ENCODE measurements at regions not wholly inside any gene's neighbourhood (a gene's known extent, or its start where the extent isn't known, plus 50 kb on each side); places are given as distances from the start of the nearest gene placed in this dataset.

- DNase-seq (no peak), ATAC-seq (ENCODE audit: poor library complexity) (no peak)
- no peak overlapping the region for H3K4me3 ChIP-seq (ENCODE audit: low read length)
- POLR2A ChIA-PET: no interaction called here
- no peaks in the 10 kb centered on the region for H3K27me3 ChIP-seq (ENCODE audit: control insufficient read depth in 1 of 2, insufficient read depth in 2 of 2, low read length in 2 of 2)
- H3K4me1 ChIP-seq (ENCODE audit: insufficient read depth, low read length): no peaks in the 10 kb centered on the region
- intact Hi-C loops (cut with DNase I, micrococcal nuclease): no loop called here
- Mint-ChIP-seq H3K4me3 (no peak overlapping the region), H3K36me3 (ENCODE audit: low read depth) (no peaks in the 10 kb centered on the region), H3K9me3 (no peaks in the 10 kb centered on the region), H3K27me3 (peaks cover 10% of the 10 kb centered on the region), H3K27ac (no peak overlapping the region), H3K4me1 (ENCODE audit: low read depth) (no peaks in the 10 kb centered on the region)
- CTCF ChIA-PET: no interaction called here
- TF ChIP-seq CTCF (IDR thresholded peaks at IDR 0.05): no peak
- H3K36me3 ChIP-seq (ENCODE audit: insufficient read depth, low read length): no peaks in the 10 kb centered on the region
- no peaks in the 10 kb centered on the region for H3K9me3 ChIP-seq (ENCODE audit: control insufficient read depth in 1 of 2, insufficient read depth in 1 of 2, low read length in 2 of 2)
- H3K27ac ChIP-seq (ENCODE audit: low read depth in 1 of 2, low read length in 2 of 2): no peak overlapping the region
Observed at GRCh38 chr13:106905380-106906162, 337.6 kb upstream of the ARGLU1 start.

- ATAC-seq (ENCODE audit: poor library complexity) (no peak), DNase-seq (no peak)
- Mint-ChIP-seq H3K4me3 (no peak overlapping the region), H3K9me3 (no peaks in the 10 kb centered on the region), H3K4me1 (ENCODE audit: low read depth) (no peaks in the 10 kb centered on the region), H3K27ac (no peak overlapping the region), H3K36me3 (ENCODE audit: low read depth) (no peaks in the 10 kb centered on the region), H3K27me3 (no peaks in the 10 kb centered on the region)
- CTCF ChIA-PET: no interaction called here
- Histone ChIP-seq H3K4me1 (ENCODE audit: insufficient read depth, low read length) (no peaks in the 10 kb centered on the region), H3K4me3 (ENCODE audit: low read length) (no peak overlapping the region), H3K9me3 (ENCODE audit: control insufficient read depth in 1 of 2, insufficient read depth in 1 of 2, low read length in 2 of 2) (no peaks in the 10 kb centered on the region), H3K27me3 (ENCODE audit: control insufficient read depth in 1 of 2, insufficient read depth in 2 of 2, low read length in 2 of 2) (no peaks in the 10 kb centered on the region), H3K27ac (ENCODE audit: low read depth in 1 of 2, low read length in 2 of 2) (no peak overlapping the region), H3K36me3 (ENCODE audit: insufficient read depth, low read length) (no peaks in the 10 kb centered on the region)
- intact Hi-C loops (cut with DNase I, micrococcal nuclease): no loop called here
- POLR2A ChIA-PET: no interaction called here
- no peak for TF ChIP-seq CTCF (IDR thresholded peaks at IDR 0.05)
Observed at GRCh38 chr13:106899442-106899841, 331.5 kb upstream of the ARGLU1 start.

- no peaks in the 10 kb centered on the region for H3K36me3 Mint-ChIP-seq (ENCODE audit: low read depth)
- H3K4me1 ChIP-seq (ENCODE audit: insufficient read depth, low read length): no peaks in the 10 kb centered on the region
- no peaks in the 10 kb centered on the region for H3K36me3 ChIP-seq (ENCODE audit: insufficient read depth, low read length)
- ChIA-PET POLR2A (no interaction called here), CTCF (no interaction called here)
- no peaks in the 10 kb centered on the region for H3K27me3 Mint-ChIP-seq
- H3K27ac Mint-ChIP-seq: no peak overlapping the region
- no peaks in the 10 kb centered on the region for H3K9me3 Mint-ChIP-seq
- H3K27me3 ChIP-seq (ENCODE audit: control insufficient read depth in 1 of 2, insufficient read depth in 2 of 2, low read length in 2 of 2): no peaks in the 10 kb centered on the region
- H3K9me3 ChIP-seq (ENCODE audit: control insufficient read depth in 1 of 2, insufficient read depth in 1 of 2, low read length in 2 of 2): no peaks in the 10 kb centered on the region
- H3K4me3 ChIP-seq (ENCODE audit: low read length): no peak overlapping the region
- H3K4me3 Mint-ChIP-seq: no peak overlapping the region
- no peak for TF ChIP-seq CTCF (IDR thresholded peaks at IDR 0.05)
- H3K27ac ChIP-seq (ENCODE audit: low read depth in 1 of 2, low read length in 2 of 2): no peak overlapping the region
- intact Hi-C loops (cut with DNase I, micrococcal nuclease): no loop called here
- no peak for DNase-seq
- no peak for ATAC-seq (ENCODE audit: poor library complexity)
- H3K4me1 Mint-ChIP-seq (ENCODE audit: low read depth): no peaks in the 10 kb centered on the region
Observed at GRCh38 chr13:106898231-106898630, 330.3 kb upstream of the ARGLU1 start.

All from CD4-positive, alpha-beta T cell (primary cell).